Activated CD4-positive, alpha-beta memory T cell treated with anti-CD3 and anti-CD28 coated beads for 36 hours (primary cell): ENCODE measurements at regions not wholly inside any gene's neighbourhood (a gene's known extent, or its start where the extent isn't known, plus 50 kb on each side); places are given as distances from the start of the nearest gene placed in this dataset.
"Not testable (repeated sequence)": the region's sequence is repeated elsewhere in the genome, so short reads cannot be mapped to it uniquely, and the experiment has no call there.

Source experiments
- CTCF ChIA-PET: fragments of 350-600 bp; sonication (Branson Sonifier 250); formaldehyde crosslinking; loops from one replicate; lab custom pipeline; 2021; ENCODE audit warnings: antibody characterized with exemption, inconsistent platforms; lab: Charles Lee
- POLR2A ChIA-PET: fragments of 350-600 bp; sonication (Branson Sonifier 250); formaldehyde crosslinking; loops from one replicate; lab custom pipeline; 2021; ENCODE audit warnings: antibody characterized with exemption; lab: Charles Lee
- DNase-seq: peaks from one replicate; pipeline ENCODE4 v3.0.0-alpha.2; 2020
- H3K27ac Mint-ChIP-seq: one replicate; pipeline ENCODE4 v1.8.0; 2021; ENCODE audit warnings: mixed read lengths
- H3K27me3 Mint-ChIP-seq: one replicate; pipeline ENCODE4 v1.8.0; 2021; ENCODE audit warnings: mixed read lengths
- H3K36me3 Mint-ChIP-seq: one replicate; pipeline ENCODE4 v1.8.0; 2021; ENCODE audit warnings: mixed read lengths
- H3K4me1 Mint-ChIP-seq: one replicate; pipeline ENCODE4 v1.8.0; 2021; ENCODE audit warnings: low read depth, mixed read lengths
- H3K4me3 Mint-ChIP-seq: one replicate; pipeline ENCODE4 v1.8.0; 2021; ENCODE audit warnings: mild to moderate bottlenecking, mixed read lengths
- H3K9me3 Mint-ChIP-seq: one replicate; pipeline ENCODE4 v1.8.0; 2021; ENCODE audit warnings: mixed read lengths
- intact Hi-C: fragments of 100-400 bp; cut with micrococcal nuclease; formaldehyde crosslinking; loops from one replicate; pipeline ENCODE4 v1.15.1; 2023

GRCh38 chr21:32917362-32918135 lies 108.2 kb upstream of the OLIG2 start:
- peaks cover 28% of the 10 kb centered on the region for H3K4me1 Mint-ChIP-seq
- no peak for DNase-seq
- ChIA-PET CTCF (interaction anchor here (0.6 to 6.5 kb wide), 7 partner anchors 14 to 468 kb away, joined by 3 to 31 read pairs (median 6); no protein-coding TSS in a partner anchor), POLR2A (no interaction called here)
- intact Hi-C loops, result no loop called here
- H3K36me3 Mint-ChIP-seq, result no peaks in the 10 kb centered on the region
- no peak overlapping the region for H3K27ac Mint-ChIP-seq
- H3K4me3 Mint-ChIP-seq, result no peak overlapping the region
- no peaks in the 10 kb centered on the region for H3K9me3 Mint-ChIP-seq
- peaks cover 2% of the 10 kb centered on the region for H3K27me3 Mint-ChIP-seq

GRCh38 chr21:32918478-32919120 lies 107.1 kb upstream of the OLIG2 start:
- no peak overlapping the region for H3K4me3 Mint-ChIP-seq
- no peak for DNase-seq
- intact Hi-C loops, result no loop called here
- no peak overlapping the region for H3K27ac Mint-ChIP-seq
- POLR2A ChIA-PET, result no interaction called here
- H3K27me3 Mint-ChIP-seq, result peaks cover 2% of the 10 kb centered on the region
- no peaks in the 10 kb centered on the region for H3K9me3 Mint-ChIP-seq
- CTCF ChIA-PET, result interaction anchor here (1.2 to 6.5 kb wide), 3 partner anchors 21 to 279 kb away, joined by 4 to 31 read pairs (median 24); no protein-coding TSS in a partner anchor
- H3K36me3 Mint-ChIP-seq, result no peaks in the 10 kb centered on the region
- peaks cover 28% of the 10 kb centered on the region for H3K4me1 Mint-ChIP-seq

- Mint-ChIP-seq H3K36me3 (peaks cover 7% of the 10 kb centered on the region), H3K27me3 (peaks cover 2% of the 10 kb centered on the region), H3K27ac (no peak overlapping the region), H3K9me3 (peaks cover 11% of the 10 kb centered on the region), H3K4me1 (peaks cover 11% of the 10 kb centered on the region), H3K4me3 (no peak overlapping the region)
- intact Hi-C loops, result no loop called here
- CTCF ChIA-PET, result interaction anchor here (0.6 to 6.5 kb wide), 5 partner anchors 10 to 277 kb away, joined by 3 to 31 read pairs (median 8); no protein-coding TSS in a partner anchor
- POLR2A ChIA-PET, result no interaction called here
- no peak for DNase-seq
Observed at GRCh38 chr21:32920474-32920873, 105.3 kb upstream of the OLIG2 start.

GRCh38 chr21:32921632-32922230 lies 104.0 kb upstream of the OLIG2 start:
- Mint-ChIP-seq H3K4me3 (no peak overlapping the region), H3K4me1 (peaks cover 2% of the 10 kb centered on the region), H3K9me3 (peaks cover 18% of the 10 kb centered on the region), H3K36me3 (peaks cover 7% of the 10 kb centered on the region), H3K27ac (no peak overlapping the region), H3K27me3 (peaks cover 2% of the 10 kb centered on the region)
- ChIA-PET CTCF (interaction anchor here (0.6 to 6.5 kb wide), 11 partner anchors 10 to 521 kb away, joined by 3 to 33 read pairs (median 4); no protein-coding TSS in a partner anchor), POLR2A (no interaction called here)
- peak; percentile 59 for DNase-seq
- intact Hi-C loops, result no loop called here

- Mint-ChIP-seq H3K4me3 (no peak overlapping the region), H3K27ac (no peak overlapping the region), H3K9me3 (peaks cover 21% of the 10 kb centered on the region), H3K4me1 (peaks cover 10% of the 10 kb centered on the region), H3K36me3 (peaks cover 7% of the 10 kb centered on the region), H3K27me3 (peaks cover 2% of the 10 kb centered on the region)
- DNase-seq, result no peak
- ChIA-PET CTCF (interaction anchor here (0.5 to 1.6 kb wide), 3 partner anchors 15 to 520 kb away, joined by 3 to 8 read pairs (median 3); no protein-coding TSS in a partner anchor), POLR2A (no interaction called here)
- intact Hi-C loops, result no loop called here
Observed at GRCh38 chr21:32925098-32925497, 100.6 kb upstream of the OLIG2 start.

- Mint-ChIP-seq H3K4me3 (peak overlapping the region; percentile 33), H3K27ac (peak overlapping the region; percentile 43), H3K4me1 (peaks cover 40% of the 10 kb centered on the region), H3K36me3 (peaks cover 4% of the 10 kb centered on the region), H3K9me3 (peaks cover 17% of the 10 kb centered on the region), H3K27me3 (no peaks in the 10 kb centered on the region)
- DNase-seq, result peak; percentile 34
- ChIA-PET CTCF (interaction anchor here (0.7 to 1.6 kb wide), 2 partner anchors 10 to 11 kb away, joined by 3 to 10 read pairs; no protein-coding TSS in a partner anchor), POLR2A (interaction anchor here (0.7 kb wide), 1 partner anchor 205 kb away, joined by 3 read pairs; no protein-coding TSS in a partner anchor)
- intact Hi-C loops, result no loop called here
Observed at GRCh38 chr21:32929633-32930038, 96.1 kb upstream of the OLIG2 start.

- POLR2A ChIA-PET, result no interaction called here
- H3K4me1 Mint-ChIP-seq, result peaks cover 40% of the 10 kb centered on the region
- no peak overlapping the region for H3K27ac Mint-ChIP-seq
- no peaks in the 10 kb centered on the region for H3K36me3 Mint-ChIP-seq
- H3K9me3 Mint-ChIP-seq, result peaks cover 9% of the 10 kb centered on the region
- no peak for DNase-seq
- intact Hi-C loops, result no loop called here
- no peak overlapping the region for H3K4me3 Mint-ChIP-seq
- H3K27me3 Mint-ChIP-seq, result no peaks in the 10 kb centered on the region
- CTCF ChIA-PET, result interaction anchor here (1.6 to 1.8 kb wide), 4 partner anchors 10 to 267 kb away, joined by 6 to 14 read pairs (median 8); no protein-coding TSS in a partner anchor
Observed at GRCh38 chr21:32930673-32931072, 95.1 kb upstream of the OLIG2 start.

GRCh38 chr21:32934068-32934467 lies 91.7 kb upstream of the OLIG2 start:
- POLR2A ChIA-PET, H3K36me3 Mint-ChIP-seq, H3K9me3 Mint-ChIP-seq, H3K27ac Mint-ChIP-seq, H3K4me3 Mint-ChIP-seq, H3K27me3 Mint-ChIP-seq, intact Hi-C loops, DNase-seq: not testable (repeated sequence)
- CTCF ChIA-PET, result interaction anchor here (0.9 to 1.5 kb wide), 3 partner anchors 11 to 427 kb away, joined by 3 to 4 read pairs (median 3); no protein-coding TSS in a partner anchor
- H3K4me1 Mint-ChIP-seq, result peaks cover 38% of the 10 kb centered on the region

GRCh38 chr21:32934829-32935228 lies 90.9 kb upstream of the OLIG2 start:
- no peak overlapping the region for H3K4me3 Mint-ChIP-seq
- no peaks in the 10 kb centered on the region for H3K36me3 Mint-ChIP-seq
- no peak for DNase-seq
- POLR2A ChIA-PET, result no interaction called here
- no peaks in the 10 kb centered on the region for H3K27me3 Mint-ChIP-seq
- CTCF ChIA-PET, result interaction anchor here (0.7 to 1.5 kb wide), 3 partner anchors 11 to 426 kb away, joined by 3 to 4 read pairs (median 3); no protein-coding TSS in a partner anchor
- H3K9me3 Mint-ChIP-seq, result no peaks in the 10 kb centered on the region
- intact Hi-C loops, result no loop called here
- H3K27ac Mint-ChIP-seq, result no peak overlapping the region
- peaks cover 33% of the 10 kb centered on the region for H3K4me1 Mint-ChIP-seq

GRCh38 chr21:32940079-32941014 lies 85.4 kb upstream of the OLIG2 start:
- CTCF ChIA-PET, result interaction anchor here (0.6 to 3.8 kb wide), 60 partner anchors 9 to 665 kb away, joined by 3 to 34 read pairs (median 4); no protein-coding TSS in a partner anchor
- Mint-ChIP-seq H3K9me3 (no peaks in the 10 kb centered on the region), H3K27ac (no peak overlapping the region), H3K4me3 (no peak overlapping the region), H3K4me1 (no peaks in the 10 kb centered on the region), H3K27me3 (peaks cover 3% of the 10 kb centered on the region), H3K36me3 (no peaks in the 10 kb centered on the region)
- intact Hi-C loops, result loop anchor here (1.0 to 2.0 kb wide), 2 partner anchors 187 to 256 kb away; no protein-coding TSS in a partner anchor
- DNase-seq, result peak; percentile 44
- POLR2A ChIA-PET, result no interaction called here

GRCh38 chr21:32941263-32941662 lies 84.5 kb upstream of the OLIG2 start:
- no peak overlapping the region for H3K4me3 Mint-ChIP-seq
- H3K36me3 Mint-ChIP-seq, result no peaks in the 10 kb centered on the region
- peaks cover 3% of the 10 kb centered on the region for H3K27me3 Mint-ChIP-seq
- H3K27ac Mint-ChIP-seq, result no peak overlapping the region
- DNase-seq, result no peak
- CTCF ChIA-PET, result interaction anchor here (1.1 to 3.4 kb wide), 24 partner anchors 8 to 504 kb away, joined by 3 to 33 read pairs (median 8); no protein-coding TSS in a partner anchor
- POLR2A ChIA-PET, result no interaction called here
- intact Hi-C loops, result loop anchor here (2.0 kb wide), 1 partner anchor 256 kb away; no protein-coding TSS in a partner anchor
- no peaks in the 10 kb centered on the region for H3K9me3 Mint-ChIP-seq
- no peaks in the 10 kb centered on the region for H3K4me1 Mint-ChIP-seq
